ENCODE measurements at regions not wholly inside any gene's neighbourhood (a gene's known extent, or its start where the extent isn't known, plus 50 kb on each side); places are given as distances from the start of the nearest gene placed in this dataset.

DNA sequence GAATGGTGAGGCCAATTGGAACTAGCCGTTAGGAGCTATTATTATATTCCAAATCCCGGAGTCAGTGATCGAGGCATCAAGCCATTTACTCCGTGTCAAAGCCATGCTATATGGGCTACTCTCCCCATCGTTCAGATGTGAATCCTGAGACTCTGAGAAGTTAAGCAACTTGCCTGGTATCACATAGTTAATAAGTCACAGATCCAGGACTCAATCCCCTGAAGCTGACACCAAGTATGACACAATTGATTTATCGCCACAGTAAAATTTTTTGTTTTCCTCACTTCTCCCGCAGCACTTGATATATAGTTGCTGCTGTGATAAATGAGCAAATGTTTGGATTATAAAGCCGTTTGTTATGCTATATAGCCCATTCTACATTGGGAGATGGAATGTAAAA lies 50.8 kb upstream of the TSHZ2 start:
- Histone ChIP-seq H3K27ac (no peak overlapping the region), H3K27me3 (no peaks in the 10 kb centered on the region), H3K4me1 (ENCODE audit: control insufficient read depth in 1 of 2, insufficient read depth in 1 of 2, low read depth in 1 of 2, low read length in 1 of 2) (no peaks in the 10 kb centered on the region), H3K9me3 (no peaks in the 10 kb centered on the region), H3K36me3 (no peaks in the 10 kb centered on the region), H3K4me3 (ENCODE audit: low read depth in 1 of 2, low read length in 1 of 2) (no peak overlapping the region)
- TF ChIP-seq, protein P1, sequence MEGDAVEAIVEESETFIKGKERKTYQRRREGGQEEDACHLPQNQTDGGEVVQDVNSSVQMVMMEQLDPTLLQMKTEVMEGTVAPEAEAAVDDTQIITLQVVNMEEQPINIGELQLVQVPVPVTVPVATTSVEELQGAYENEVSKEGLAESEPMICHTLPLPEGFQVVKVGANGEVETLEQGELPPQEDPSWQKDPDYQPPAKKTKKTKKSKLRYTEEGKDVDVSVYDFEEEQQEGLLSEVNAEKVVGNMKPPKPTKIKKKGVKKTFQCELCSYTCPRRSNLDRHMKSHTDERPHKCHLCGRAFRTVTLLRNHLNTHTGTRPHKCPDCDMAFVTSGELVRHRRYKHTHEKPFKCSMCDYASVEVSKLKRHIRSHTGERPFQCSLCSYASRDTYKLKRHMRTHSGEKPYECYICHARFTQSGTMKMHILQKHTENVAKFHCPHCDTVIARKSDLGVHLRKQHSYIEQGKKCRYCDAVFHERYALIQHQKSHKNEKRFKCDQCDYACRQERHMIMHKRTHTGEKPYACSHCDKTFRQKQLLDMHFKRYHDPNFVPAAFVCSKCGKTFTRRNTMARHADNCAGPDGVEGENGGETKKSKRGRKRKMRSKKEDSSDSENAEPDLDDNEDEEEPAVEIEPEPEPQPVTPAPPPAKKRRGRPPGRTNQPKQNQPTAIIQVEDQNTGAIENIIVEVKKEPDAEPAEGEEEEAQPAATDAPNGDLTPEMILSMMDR (IDR thresholded peaks at IDR 0.05) = no peak

DNA sequence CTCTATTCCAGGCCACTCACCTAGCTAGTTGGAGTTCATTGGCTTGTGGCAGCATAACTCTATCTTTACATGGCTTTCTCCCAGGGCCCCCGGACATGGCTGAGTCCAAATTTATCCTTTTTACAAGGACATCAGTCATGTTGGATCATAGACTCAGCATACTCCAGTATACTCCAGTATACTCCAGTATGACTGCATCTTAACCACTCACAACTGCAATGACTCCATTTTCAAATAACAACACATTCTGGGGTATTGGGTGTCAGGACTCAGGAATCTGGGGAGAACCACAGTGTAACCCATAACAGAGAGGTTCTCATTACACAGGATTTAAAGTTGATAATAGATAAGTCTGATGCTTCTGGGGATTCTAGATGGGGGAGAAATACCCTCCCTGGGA lies 53.8 kb upstream of the TSHZ2 start:
- Histone ChIP-seq H3K4me1 (ENCODE audit: control insufficient read depth in 1 of 2, insufficient read depth in 1 of 2, low read depth in 1 of 2, low read length in 1 of 2) (no peaks in the 10 kb centered on the region), H3K36me3 (no peaks in the 10 kb centered on the region), H3K9me3 (no peaks in the 10 kb centered on the region), H3K27ac (no peak overlapping the region), H3K27me3 (no peaks in the 10 kb centered on the region), H3K4me3 (ENCODE audit: low read depth in 1 of 2, low read length in 1 of 2) (no peak overlapping the region)
- TF ChIP-seq, protein P1 (IDR thresholded peaks at IDR 0.05) = no peak

GRCh38 chr20:52915564-52915963 lies 56.6 kb upstream of the TSHZ2 start:
- Histone ChIP-seq H3K36me3 (no peaks in the 10 kb centered on the region), H3K4me1 (ENCODE audit: control insufficient read depth in 1 of 2, insufficient read depth in 1 of 2, low read depth in 1 of 2, low read length in 1 of 2) (no peaks in the 10 kb centered on the region)

DNA sequence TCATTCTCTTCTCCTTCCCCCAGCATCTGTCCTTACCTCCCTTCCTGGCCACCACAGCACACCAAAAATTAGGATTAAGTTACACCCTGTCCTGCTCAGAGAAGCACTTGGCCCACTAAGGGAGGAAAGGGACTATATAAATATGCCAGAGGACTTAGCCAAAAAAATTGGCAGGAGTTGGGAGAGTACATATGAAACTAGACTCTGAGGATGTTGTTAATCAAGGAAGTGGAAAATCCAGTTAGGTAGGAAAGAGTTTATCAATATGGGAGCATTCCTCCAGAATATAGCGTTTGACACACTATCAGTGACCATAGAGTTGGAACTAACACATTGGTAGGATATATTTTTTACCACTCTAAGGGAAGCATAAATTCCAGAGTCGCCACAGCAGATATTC lies 57.3 kb upstream of the TSHZ2 start:
- TF ChIP-seq, protein P1 (IDR thresholded peaks at IDR 0.05) = no peak
- H3K27ac ChIP-seq = no peak overlapping the region
- H3K4me1 ChIP-seq (ENCODE audit: control insufficient read depth in 1 of 2, insufficient read depth in 1 of 2, low read depth in 1 of 2, low read length in 1 of 2) = no peaks in the 10 kb centered on the region
- no peaks in the 10 kb centered on the region for H3K27me3 ChIP-seq
- H3K4me3 ChIP-seq (ENCODE audit: low read depth in 1 of 2, low read length in 1 of 2) = no peak overlapping the region
- no peaks in the 10 kb centered on the region for H3K36me3 ChIP-seq
- H3K9me3 ChIP-seq = no peaks in the 10 kb centered on the region

More at GRCh38 chr20:52915564-52915963, 56.6 kb upstream of the TSHZ2 start:
- Histone ChIP-seq H3K27ac (no peak overlapping the region), H3K4me3 (ENCODE audit: low read depth in 1 of 2, low read length in 1 of 2) (no peak overlapping the region), H3K9me3 (no peaks in the 10 kb centered on the region), H3K27me3 (no peaks in the 10 kb centered on the region)
- TF ChIP-seq, protein P1 (IDR thresholded peaks at IDR 0.05) = no peak

DNA sequence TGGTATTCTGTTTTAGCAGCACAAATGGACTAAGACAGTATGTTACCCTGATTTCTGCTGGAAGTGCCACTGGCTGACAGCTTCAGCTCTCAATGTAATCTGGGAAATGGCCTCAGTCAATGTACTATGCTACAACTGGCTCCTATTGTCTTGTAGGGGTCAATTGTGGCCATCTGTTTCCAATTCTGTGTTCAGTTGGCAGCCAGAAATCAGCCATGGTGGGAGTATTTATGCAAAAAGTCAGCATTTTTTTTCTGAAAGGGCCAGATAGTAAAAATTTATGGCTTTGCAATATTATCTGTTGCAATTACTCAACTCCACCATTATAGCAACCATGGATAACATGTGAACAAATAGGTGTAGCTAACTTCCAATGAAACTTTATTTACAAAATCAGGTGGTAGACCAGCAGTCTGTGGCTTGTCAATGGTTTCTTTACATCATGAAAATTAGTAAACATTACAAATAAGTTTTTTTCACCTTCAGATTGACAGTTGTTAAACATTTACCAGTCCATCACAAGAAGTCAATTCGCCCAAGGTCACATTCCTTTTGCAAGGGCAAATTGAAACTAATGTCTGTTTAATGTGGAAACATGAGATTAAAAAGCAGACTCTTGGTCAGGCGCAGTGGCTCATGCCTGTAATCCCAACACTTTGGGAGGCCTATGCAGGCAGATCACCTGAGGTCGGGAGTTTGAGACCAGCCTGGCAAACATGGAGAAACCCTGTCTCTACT lies 58.3 kb upstream of the TSHZ2 start:
- H3K4me3 ChIP-seq (ENCODE audit: low read depth in 1 of 2, low read length in 1 of 2) = no peak overlapping the region
- no peaks in the 10 kb centered on the region for H3K9me3 ChIP-seq
- no peaks in the 10 kb centered on the region for H3K27me3 ChIP-seq
- TF ChIP-seq, protein P1 (IDR thresholded peaks at IDR 0.05) = no peak
- no peaks in the 10 kb centered on the region for H3K36me3 ChIP-seq
- H3K27ac ChIP-seq = no peak overlapping the region
- H3K4me1 ChIP-seq (ENCODE audit: control insufficient read depth in 1 of 2, insufficient read depth in 1 of 2, low read depth in 1 of 2, low read length in 1 of 2) = no peaks in the 10 kb centered on the region
